CD4-positive, alpha-beta T cell treated with Interferon alpha-2 for 1 hour (primary cell): ENCODE measurements at regions not wholly inside any gene's neighbourhood (a gene's known extent, or its start where the extent isn't known, plus 50 kb on each side); places are given as distances from the start of the nearest gene placed in this dataset.
"Not testable (repeated sequence)": the region's sequence is repeated elsewhere in the genome, so short reads cannot be mapped to it uniquely, and the experiment has no call there.

ENCODE experiments used
- DNase-seq, 2 donors: peaks; one replicate each; pipeline ENCODE4 v3.0.0-alpha.2; 2020 to 2022

- no peak for DNase-seq
These were observed 226.2 kb downstream of the CCDC74A start for GRCh38 chr2:131753640-131754561.

- DNase-seq: no peak
These were observed 227.4 kb downstream of the CCDC74A start for GRCh38 chr2:131754929-131755720.

DNA sequence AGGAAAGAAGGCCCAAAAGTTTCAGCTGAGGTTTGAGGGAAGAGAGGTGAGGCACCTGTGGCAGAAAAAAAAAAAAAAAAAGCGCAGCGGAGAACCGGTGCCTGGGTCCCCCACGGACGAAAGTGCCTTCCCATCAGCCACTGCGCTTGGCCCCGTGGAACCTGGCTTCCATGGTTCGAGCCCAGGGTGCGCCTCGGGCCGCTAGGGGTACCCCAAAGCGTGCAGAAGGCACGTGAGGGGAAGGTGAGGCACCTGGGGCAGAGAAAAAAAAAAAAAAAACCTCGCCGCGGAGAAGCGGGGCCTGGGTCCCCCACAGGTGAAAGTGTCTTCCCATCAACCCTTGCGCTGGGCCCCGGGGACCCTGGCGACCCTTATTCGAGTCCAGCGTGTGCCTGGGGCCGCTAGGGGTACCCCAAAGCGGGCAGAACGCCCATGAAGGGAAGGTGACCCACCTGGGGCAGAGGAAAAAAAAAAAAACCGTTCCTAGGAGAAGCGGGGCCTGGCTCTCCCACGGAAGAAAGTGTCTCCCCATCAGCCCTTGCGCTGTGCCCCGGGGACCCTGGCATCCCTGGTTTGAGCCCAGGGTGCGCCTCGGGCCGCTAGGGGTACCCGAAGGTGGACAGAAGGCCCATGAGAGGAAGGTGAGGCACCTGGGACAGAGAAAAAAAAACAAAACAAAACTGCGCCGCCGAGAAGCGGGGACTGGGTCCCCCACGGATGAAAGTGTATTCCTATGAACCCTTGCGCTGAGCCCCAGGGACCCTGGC is 228.6 kb downstream of the CCDC74A start:
- DNase-seq: no peak

DNA sequence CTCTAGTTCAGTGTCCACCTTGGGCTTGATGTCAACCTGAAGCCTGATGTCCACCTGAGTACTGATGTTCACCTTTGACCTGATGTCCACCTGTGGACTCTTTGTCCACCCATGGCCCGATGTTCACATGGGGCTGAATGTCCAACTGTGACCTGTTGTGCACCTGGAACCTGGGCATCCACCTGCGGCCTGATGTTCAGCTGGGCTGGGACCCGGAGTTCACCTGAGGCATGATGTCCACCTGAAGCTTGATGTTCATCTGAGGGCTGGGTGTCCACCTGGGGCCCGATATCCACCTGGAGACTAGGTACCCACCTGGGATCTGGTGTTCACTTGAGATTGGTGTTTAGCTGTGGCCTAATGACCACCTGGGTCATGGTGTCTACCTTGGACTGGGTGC is 231.3 kb downstream of the CCDC74A start:
- not testable (repeated sequence) for DNase-seq

- DNase-seq: not testable (repeated sequence)
These were observed 247.4 kb downstream of the CCDC74A start for GRCh38 chr2:131774955-131775555.

DNA sequence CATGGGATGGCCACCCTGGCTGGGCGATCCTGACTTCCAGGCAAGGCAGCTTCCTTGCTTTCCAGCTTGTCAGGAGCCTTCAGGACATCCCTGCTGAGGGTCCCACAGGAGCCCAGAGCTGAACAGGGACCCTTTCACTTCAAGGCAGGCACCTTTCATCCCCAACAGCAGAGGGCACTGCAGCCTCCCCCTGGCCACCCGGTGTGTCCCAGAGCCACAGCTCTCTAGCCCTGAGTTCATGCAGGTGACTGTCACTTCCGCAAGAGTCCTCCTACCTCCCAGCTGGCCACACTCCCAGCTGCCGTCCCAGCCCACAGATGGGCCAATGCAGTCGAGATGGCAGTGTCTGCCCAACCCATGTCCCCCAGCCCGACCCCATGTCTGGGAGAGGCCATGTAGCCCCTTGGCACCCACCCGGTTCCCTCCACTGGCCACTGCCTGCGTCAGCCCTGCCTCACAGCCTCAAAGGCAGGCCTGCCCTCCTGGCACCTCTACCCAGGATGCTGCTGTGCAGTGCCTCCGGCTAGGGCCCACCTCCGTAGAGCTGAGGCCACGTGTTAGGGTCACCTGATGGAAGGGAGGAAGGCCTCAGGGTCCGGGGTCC is 248.3 kb downstream of the CCDC74A start:
- DNase-seq: not testable (repeated sequence)

DNA sequence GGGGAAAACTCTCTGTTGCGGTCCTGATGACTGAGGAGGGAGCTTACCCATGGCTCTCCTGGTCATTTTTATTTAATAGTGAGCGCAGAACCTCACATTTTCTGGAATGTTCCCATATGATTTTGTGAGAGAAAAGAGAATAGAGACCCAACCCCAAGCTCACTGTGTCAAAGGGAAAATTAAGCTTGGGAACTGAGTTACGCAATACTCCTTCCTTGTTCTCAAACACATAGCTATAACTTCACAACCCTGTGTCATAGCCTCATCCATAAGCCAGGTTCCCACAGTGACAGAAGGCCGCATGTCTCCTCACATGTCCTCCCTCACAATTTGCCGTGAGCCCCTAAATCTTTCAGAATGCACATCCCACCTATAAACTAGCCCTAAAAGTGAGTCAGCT is 252.8 kb downstream of the CCDC74A start:
- not testable (repeated sequence) for DNase-seq

DNA sequence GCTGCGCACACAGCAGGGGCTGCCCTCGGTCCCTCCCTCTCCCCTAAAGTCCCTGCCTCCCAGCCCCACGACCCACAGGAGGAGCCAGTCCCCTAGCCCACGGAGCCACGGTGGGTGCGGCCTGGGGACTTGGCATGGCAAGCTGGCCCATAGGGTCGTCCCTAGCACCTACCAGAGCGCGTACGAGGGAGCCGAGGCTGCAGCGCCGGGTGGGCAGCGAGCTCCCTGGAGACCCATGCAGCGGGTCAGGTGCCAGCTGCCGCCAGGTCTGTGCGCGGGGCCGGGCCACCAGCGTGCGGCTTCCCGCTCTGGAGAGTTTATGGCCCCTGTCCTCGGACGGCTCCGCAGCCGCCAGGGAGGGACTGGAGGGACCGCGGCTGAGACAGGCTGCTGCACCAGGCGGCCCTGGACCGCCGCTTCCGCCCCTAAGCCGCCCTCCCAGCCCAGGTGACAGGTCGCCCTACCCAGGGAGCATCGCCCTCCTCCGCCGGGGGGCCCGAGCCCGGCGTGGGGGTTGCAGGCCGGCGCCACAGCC is 273.6 kb downstream of the CCDC74A start:
- no peak for DNase-seq

DNA sequence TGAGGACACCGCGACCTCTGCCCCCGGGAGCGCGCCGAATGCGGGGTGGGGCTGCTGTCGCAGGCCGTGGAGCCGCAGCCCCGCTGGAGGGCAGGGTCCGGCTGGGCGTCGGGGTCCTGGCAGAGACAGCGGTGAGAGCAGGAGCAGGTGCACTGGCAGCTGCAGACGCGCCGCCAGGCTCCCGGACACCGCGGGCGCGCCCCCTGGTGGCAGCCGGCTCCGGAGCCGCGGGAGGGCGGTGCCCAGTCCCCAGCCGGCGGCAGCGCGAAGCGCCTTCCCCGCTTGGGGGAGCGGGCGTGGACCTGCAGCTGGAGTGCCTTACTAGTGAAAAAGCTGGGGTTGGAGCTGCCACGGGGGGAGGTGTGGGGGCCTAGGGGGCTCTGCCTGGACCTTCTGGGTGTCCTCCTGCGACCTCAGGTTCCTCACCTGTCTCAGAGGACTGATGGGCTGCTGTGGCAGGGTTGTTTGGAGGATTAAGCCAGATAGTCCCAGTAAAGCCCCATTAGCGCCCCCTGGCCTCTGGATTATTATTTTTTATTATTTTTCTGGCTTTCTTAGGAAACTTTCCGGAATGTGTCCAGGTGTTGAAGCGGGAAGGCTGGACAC is 274.2 kb downstream of the CCDC74A start:
- DNase-seq: peak; percentile 66 to 79

- peak in 1 of 2 donors; percentile 28 for DNase-seq
These were observed 274.7 kb downstream of the CCDC74A start for GRCh38 chr2:131802351-131802836.

DNA sequence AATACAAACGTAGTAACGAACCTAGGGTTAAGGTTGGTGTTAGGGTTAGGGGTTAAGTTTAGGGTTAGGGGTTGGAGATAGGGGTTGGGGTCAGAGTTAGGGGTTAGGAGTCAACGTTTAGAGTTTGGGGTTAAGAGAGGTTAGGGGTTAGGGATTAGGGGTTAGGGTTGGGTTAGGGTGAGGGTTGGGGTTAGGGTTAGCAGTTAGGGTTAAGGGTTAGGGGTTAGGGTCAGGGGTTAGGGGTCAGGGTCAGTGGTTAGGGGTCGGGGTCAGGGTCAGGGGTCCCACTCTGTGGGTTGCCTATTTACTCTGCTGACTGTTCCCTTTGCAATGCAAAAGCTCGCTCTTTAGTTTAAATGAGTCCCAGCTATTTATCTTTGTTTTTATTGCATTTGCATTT is 275.5 kb downstream of the CCDC74A start:
- DNase-seq: not testable (repeated sequence)

GRCh38 chr2:131812605-131813004 is 284.9 kb downstream of the CCDC74A start:
- not testable (repeated sequence) for DNase-seq

- not testable (repeated sequence) for DNase-seq
These were observed 285.7 kb downstream of the CCDC74A start for GRCh38 chr2:131813378-131813777.

GRCh38 chr2:131818267-131818973 is 290.7 kb downstream of the CCDC74A start:
- not testable (repeated sequence) for DNase-seq

DNA sequence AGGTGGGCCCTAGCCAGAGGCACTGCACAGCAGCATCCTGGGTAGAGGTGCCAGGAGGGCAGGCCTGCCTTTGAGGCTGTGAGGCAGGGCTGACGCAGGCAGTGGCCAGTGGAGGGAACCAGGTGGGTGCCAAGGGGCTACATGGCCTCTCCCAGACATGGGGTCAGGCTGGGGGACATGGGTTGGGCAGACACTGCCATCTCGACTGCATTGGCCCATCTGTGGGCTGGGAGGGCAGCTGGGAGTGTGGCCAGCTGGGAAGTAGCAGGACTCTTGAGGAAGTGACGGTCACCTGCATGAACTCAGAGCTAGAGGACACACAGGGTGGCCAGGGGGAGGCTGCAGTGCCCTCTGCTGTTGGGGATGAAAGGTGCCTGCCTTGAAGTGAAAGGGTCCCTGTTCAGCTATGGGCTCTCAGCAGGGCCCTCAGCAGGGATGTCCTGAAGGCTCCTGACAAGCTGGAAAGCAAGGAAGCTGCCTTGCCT is 294.6 kb downstream of the CCDC74A start:
- not testable (repeated sequence) for DNase-seq

DNA sequence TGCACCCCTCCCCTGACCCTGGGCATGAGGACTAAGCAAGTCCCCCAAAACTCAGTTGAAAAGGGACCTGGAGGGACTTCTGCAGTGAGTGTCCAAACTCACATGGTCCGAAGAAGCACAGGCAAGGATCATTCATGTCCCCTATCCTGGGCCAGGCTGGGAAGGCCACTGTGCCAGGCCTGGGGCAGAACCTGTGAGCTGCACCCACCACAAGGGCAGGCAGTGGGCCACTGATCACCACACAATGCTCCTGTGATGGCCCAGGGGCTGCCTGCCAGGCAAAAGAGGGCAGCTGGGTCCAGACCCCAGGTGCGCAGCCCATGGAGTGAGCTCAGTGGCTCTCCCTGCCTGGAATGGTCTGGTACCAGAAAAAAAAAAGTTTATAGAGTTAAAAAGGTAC is 295.4 kb downstream of the CCDC74A start:
- not testable (repeated sequence) for DNase-seq

- not testable (repeated sequence) for DNase-seq
These were observed 297.3 kb downstream of the CCDC74A start for GRCh38 chr2:131824986-131825385.

- no peak for DNase-seq
These were observed 299.9 kb downstream of the CCDC74A start for GRCh38 chr2:131827481-131828163.

- no peak for DNase-seq
These were observed 300.5 kb downstream of the CCDC74A start for GRCh38 chr2:131828164-131828561.
